ENCODE measurements at regions not wholly inside any gene's neighbourhood (a gene's known extent, or its start where the extent isn't known, plus 50 kb on each side); places are given as distances from the start of the nearest gene placed in this dataset.
A peak's percentile ranks its signal among the peaks of the same experiment; 100 is the strongest.

DNA sequence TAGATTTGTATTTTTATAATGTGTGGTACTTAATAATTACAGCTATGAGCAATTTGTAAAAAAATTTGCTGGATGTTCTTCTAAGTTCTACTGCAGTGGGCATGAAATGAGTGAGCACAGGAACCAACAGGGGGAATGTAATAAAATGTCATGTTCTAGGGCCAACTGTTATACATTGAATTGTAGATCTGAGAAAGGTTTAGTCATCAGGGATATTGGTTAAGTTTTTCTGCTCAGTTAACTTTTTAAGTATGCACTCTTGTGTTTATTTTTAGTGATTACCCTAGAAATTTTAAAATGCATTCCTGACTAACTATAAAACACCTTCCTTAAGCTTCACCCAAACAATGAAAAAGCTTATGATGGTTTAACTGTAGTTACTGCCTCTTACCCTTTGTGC is 101.8 kb downstream of the CAND1 start:
- Histone ChIP-seq H3K36me3 (replicated peaks) (no peaks in the 10 kb centered on the region), H3K4me3 (no peak overlapping the region), H3K27me3 (ENCODE audit: low read depth) (no peaks in the 10 kb centered on the region), H3K9me3 (no peaks in the 10 kb centered on the region), H3K4me1 (no peaks in the 10 kb centered on the region)
- in situ Hi-C loops (cut with MboI; ENCODE audit: low sequenced_read_pairs), result loop anchor here (25.0 kb wide), 1 partner anchor 566 kb away; no protein-coding TSS in a partner anchor
- no peak for DNase-seq (ENCODE audit: low spot score in 2 of 2)

- Histone ChIP-seq H3K4me1 (no peaks in the 10 kb centered on the region), H3K9me3 (no peaks in the 10 kb centered on the region), H3K4me3 (no peak overlapping the region), H3K36me3 (replicated peaks) (no peaks in the 10 kb centered on the region), H3K27me3 (ENCODE audit: low read depth) (no peaks in the 10 kb centered on the region)
- in situ Hi-C loops (cut with MboI; ENCODE audit: low sequenced_read_pairs), result no loop called here
- DNase-seq (ENCODE audit: low spot score in 2 of 2), result no peak
Measured at GRCh38 chr12:67377021-67377420, 107.9 kb downstream of the CAND1 start.

DNA sequence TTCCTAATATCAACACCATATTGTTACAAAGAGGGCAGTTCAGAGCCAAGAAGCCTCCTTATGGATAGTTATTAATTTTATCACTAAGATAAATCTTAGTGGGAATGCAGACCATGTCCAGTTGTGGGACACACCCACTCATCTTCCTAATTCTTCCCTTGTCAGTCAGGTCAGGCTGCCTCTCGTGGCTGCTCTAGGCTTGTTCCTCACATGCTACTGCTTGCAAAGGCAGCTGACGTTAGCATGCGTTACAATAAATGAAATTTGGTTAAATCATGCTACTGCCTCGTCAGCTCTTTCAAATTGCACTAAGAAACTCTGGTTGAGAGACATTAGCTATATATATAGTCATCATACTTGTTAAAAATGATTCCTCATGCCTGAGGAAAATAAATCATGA is 108.4 kb downstream of the CAND1 start:
- in situ Hi-C loops (cut with MboI; ENCODE audit: low sequenced_read_pairs), result no loop called here

DNA sequence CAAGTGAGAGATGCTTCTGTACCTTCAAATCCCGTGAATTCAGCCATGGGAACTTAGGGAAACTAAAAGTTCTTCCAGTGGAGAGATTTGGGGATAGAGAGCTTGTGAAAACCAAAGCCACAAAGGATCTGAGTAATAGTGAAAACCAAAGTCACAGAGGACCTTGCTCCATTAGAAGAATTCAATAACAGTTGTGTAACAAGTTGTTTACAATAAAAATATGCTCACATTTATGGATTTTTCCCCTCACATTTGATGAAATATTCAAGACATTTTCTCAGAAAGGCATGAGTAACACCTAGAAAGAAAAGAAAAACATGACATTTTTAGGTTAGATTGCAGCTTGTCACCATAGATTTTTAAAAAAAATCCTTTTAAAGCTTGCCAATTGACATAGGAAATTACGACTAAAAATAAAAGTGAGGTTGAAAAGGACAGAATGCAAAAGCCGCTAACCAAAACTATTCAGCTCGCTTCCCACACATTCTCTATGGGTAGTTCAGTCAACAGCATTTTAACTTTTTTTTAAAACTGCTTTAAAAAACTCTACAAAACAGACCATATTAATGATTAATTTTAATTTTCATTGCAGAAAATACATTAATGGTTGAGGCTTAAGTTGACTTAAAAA is 113.2 kb downstream of the CAND1 start:
- in situ Hi-C loops (cut with MboI; ENCODE audit: low sequenced_read_pairs), result no loop called here
- no peak for DNase-seq (ENCODE audit: low spot score in 2 of 2)

More for the DNA sequence above, 108.4 kb downstream of the CAND1 start:
- Histone ChIP-seq H3K36me3 (replicated peaks) (no peaks in the 10 kb centered on the region), H3K9me3 (no peaks in the 10 kb centered on the region), H3K27me3 (ENCODE audit: low read depth) (no peaks in the 10 kb centered on the region), H3K4me1 (no peaks in the 10 kb centered on the region), H3K4me3 (no peak overlapping the region)
- DNase-seq (ENCODE audit: low spot score in 2 of 2), result no peak

GRCh38 chr12:67386869-67387565 is 117.9 kb downstream of the CAND1 start:
- no peak for DNase-seq (ENCODE audit: low spot score in 2 of 2)
- Histone ChIP-seq H3K4me1 (no peaks in the 10 kb centered on the region), H3K36me3 (replicated peaks) (no peaks in the 10 kb centered on the region), H3K4me3 (no peak overlapping the region), H3K9me3 (no peaks in the 10 kb centered on the region), H3K27me3 (ENCODE audit: low read depth) (no peaks in the 10 kb centered on the region)
- in situ Hi-C loops (cut with MboI; ENCODE audit: low sequenced_read_pairs), result no loop called here

More for the DNA sequence above, 113.2 kb downstream of the CAND1 start:
- Histone ChIP-seq H3K36me3 (replicated peaks) (no peaks in the 10 kb centered on the region), H3K4me1 (no peaks in the 10 kb centered on the region), H3K27me3 (ENCODE audit: low read depth) (no peaks in the 10 kb centered on the region), H3K4me3 (no peak overlapping the region), H3K9me3 (no peaks in the 10 kb centered on the region)

- no peaks in the 10 kb centered on the region for H3K9me3 ChIP-seq
- DNase-seq (ENCODE audit: low spot score in 2 of 2), result peak in 1 of 2 experiments; percentile 11
- no peaks in the 10 kb centered on the region for H3K4me1 ChIP-seq
- H3K4me3 ChIP-seq, result no peak overlapping the region
- H3K36me3 ChIP-seq (replicated peaks), result no peaks in the 10 kb centered on the region
- in situ Hi-C loops (cut with MboI; ENCODE audit: low sequenced_read_pairs), result no loop called here
- no peaks in the 10 kb centered on the region for H3K27me3 ChIP-seq (ENCODE audit: low read depth)
Measured at GRCh38 chr12:67388331-67389138, 119.4 kb downstream of the CAND1 start.

DNA sequence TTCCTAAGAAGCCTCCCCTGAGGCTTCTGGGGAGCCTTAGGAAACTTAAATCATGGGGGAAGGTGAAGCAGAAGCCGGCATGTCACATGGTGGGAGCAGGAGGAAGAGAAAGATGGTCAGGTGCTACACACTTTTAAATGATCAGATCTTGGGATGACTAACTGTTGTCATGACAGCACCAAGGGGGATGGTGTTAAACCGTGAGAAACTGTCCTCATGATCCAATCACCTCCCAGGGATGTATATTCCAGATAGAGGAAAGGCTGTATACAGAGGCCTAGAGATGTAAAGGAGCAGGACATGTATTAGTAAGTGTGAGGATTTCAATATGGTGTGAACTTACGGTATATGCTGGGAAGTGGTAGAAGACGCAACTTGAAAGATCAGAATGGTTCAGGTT is 121.1 kb downstream of the CAND1 start:
- no peak for DNase-seq (ENCODE audit: low spot score in 2 of 2)
- Histone ChIP-seq H3K36me3 (replicated peaks) (no peaks in the 10 kb centered on the region), H3K27me3 (ENCODE audit: low read depth) (no peaks in the 10 kb centered on the region), H3K9me3 (no peaks in the 10 kb centered on the region), H3K4me1 (no peaks in the 10 kb centered on the region), H3K4me3 (no peak overlapping the region)
- in situ Hi-C loops (cut with MboI; ENCODE audit: low sequenced_read_pairs), result no loop called here

GRCh38 chr12:67391034-67391433 is 121.9 kb downstream of the CAND1 start:
- in situ Hi-C loops (cut with MboI; ENCODE audit: low sequenced_read_pairs), result no loop called here
- no peaks in the 10 kb centered on the region for H3K9me3 ChIP-seq
- H3K4me3 ChIP-seq, result no peak overlapping the region
- no peaks in the 10 kb centered on the region for H3K4me1 ChIP-seq
- no peaks in the 10 kb centered on the region for H3K27me3 ChIP-seq (ENCODE audit: low read depth)
- DNase-seq (ENCODE audit: low spot score in 2 of 2), result no peak
- H3K36me3 ChIP-seq (replicated peaks), result no peaks in the 10 kb centered on the region

GRCh38 chr12:67391656-67392055 is 122.5 kb downstream of the CAND1 start:
- Histone ChIP-seq H3K4me3 (no peak overlapping the region), H3K9me3 (no peaks in the 10 kb centered on the region), H3K36me3 (replicated peaks) (no peaks in the 10 kb centered on the region), H3K4me1 (no peaks in the 10 kb centered on the region), H3K27me3 (ENCODE audit: low read depth) (no peaks in the 10 kb centered on the region)
- in situ Hi-C loops (cut with MboI; ENCODE audit: low sequenced_read_pairs), result no loop called here
- DNase-seq (ENCODE audit: low spot score in 2 of 2), result no peak

GRCh38 chr12:67394550-67394949 is 125.4 kb downstream of the CAND1 start:
- no peak overlapping the region for H3K4me3 ChIP-seq
- H3K9me3 ChIP-seq, result no peaks in the 10 kb centered on the region
- no peaks in the 10 kb centered on the region for H3K4me1 ChIP-seq
- H3K27me3 ChIP-seq (ENCODE audit: low read depth), result no peaks in the 10 kb centered on the region
- in situ Hi-C loops (cut with MboI; ENCODE audit: low sequenced_read_pairs), result no loop called here
- no peak for DNase-seq (ENCODE audit: low spot score in 2 of 2)
- no peaks in the 10 kb centered on the region for H3K36me3 ChIP-seq (replicated peaks)

DNA sequence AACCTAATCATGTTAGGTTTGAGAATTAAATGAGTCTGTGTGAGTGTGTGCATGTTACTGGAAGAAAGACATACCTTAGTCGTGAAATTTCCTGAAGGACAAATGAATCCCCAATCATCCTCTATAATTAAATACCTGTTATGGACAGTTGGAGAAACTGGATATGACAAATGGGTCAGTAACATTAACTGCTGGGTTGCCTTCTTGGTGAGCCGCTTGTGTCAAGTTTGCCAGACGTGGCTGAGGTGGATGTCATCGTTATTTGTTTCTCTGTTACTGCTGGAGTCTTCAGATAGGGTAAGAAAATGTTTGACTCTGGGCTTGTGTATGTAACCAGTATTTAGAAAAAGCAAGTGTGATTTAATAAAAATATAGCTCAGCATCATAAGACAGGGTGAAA is 131.6 kb downstream of the CAND1 start:
- in situ Hi-C loops (cut with MboI; ENCODE audit: low sequenced_read_pairs), result no loop called here
- H3K4me3 ChIP-seq, result no peak overlapping the region
- no peak for DNase-seq (ENCODE audit: low spot score in 2 of 2)
- no peaks in the 10 kb centered on the region for H3K4me1 ChIP-seq
- H3K36me3 ChIP-seq (replicated peaks), result no peaks in the 10 kb centered on the region
- no peaks in the 10 kb centered on the region for H3K27me3 ChIP-seq (ENCODE audit: low read depth)
- H3K9me3 ChIP-seq, result no peaks in the 10 kb centered on the region

- Histone ChIP-seq H3K36me3 (replicated peaks) (no peaks in the 10 kb centered on the region), H3K9me3 (no peaks in the 10 kb centered on the region), H3K27me3 (ENCODE audit: low read depth) (no peaks in the 10 kb centered on the region), H3K4me3 (no peak overlapping the region), H3K4me1 (no peaks in the 10 kb centered on the region)
- in situ Hi-C loops (cut with MboI; ENCODE audit: low sequenced_read_pairs), result no loop called here
- DNase-seq (ENCODE audit: low spot score in 2 of 2), result no peak
Measured at GRCh38 chr12:67410246-67410645, 141.1 kb downstream of the CAND1 start.

- Histone ChIP-seq H3K4me3 (no peak overlapping the region), H3K36me3 (replicated peaks) (no peaks in the 10 kb centered on the region), H3K27me3 (ENCODE audit: low read depth) (no peaks in the 10 kb centered on the region), H3K4me1 (no peaks in the 10 kb centered on the region), H3K9me3 (no peaks in the 10 kb centered on the region)
- DNase-seq (ENCODE audit: low spot score in 2 of 2), result no peak
- in situ Hi-C loops (cut with MboI; ENCODE audit: low sequenced_read_pairs), result no loop called here
Measured at GRCh38 chr12:67410667-67411067, 141.5 kb downstream of the CAND1 start.

- in situ Hi-C loops (cut with MboI; ENCODE audit: low sequenced_read_pairs), result no loop called here
- DNase-seq (ENCODE audit: low spot score in 2 of 2), result no peak
- no peaks in the 10 kb centered on the region for H3K36me3 ChIP-seq (replicated peaks)
- H3K27me3 ChIP-seq (ENCODE audit: low read depth), result peaks cover 3% of the 10 kb centered on the region; the same call in 1 of the 2 replicates
- no peaks in the 10 kb centered on the region for H3K4me1 ChIP-seq
- H3K9me3 ChIP-seq, result no peaks in the 10 kb centered on the region
- H3K4me3 ChIP-seq, result no peak overlapping the region
Measured at GRCh38 chr12:67411562-67411961, 142.4 kb downstream of the CAND1 start.
